ENCODE measurements at regions not wholly inside any gene's neighbourhood (a gene's known extent, or its start where the extent isn't known, plus 50 kb on each side); places are given as distances from the start of the nearest gene placed in this dataset.
"Not testable (repeated sequence)": the region's sequence is repeated elsewhere in the genome, so short reads cannot be mapped to it uniquely, and the experiment has no call there.

DNA sequence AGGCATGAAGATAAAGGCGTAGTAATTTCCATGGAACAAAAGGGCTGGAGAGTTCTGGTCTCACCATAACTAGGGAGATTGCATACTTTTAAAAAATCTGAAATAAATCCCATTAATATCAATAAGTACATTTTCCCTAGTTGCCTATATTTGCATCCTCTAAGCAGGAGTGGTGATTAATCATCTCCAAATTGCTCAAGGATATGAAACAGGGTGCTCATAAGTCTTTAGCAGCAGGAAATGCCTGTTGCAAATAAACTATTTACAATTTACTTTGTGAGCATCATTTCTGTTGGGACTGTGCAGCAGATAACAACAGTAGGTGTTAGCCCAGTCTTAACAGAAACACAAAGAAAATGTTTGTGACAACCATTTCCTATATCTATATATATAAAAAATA is 92.4 kb upstream of the TMEM178A start:
- DNase-seq (ENCODE audit: low read depth) = no peak

DNA sequence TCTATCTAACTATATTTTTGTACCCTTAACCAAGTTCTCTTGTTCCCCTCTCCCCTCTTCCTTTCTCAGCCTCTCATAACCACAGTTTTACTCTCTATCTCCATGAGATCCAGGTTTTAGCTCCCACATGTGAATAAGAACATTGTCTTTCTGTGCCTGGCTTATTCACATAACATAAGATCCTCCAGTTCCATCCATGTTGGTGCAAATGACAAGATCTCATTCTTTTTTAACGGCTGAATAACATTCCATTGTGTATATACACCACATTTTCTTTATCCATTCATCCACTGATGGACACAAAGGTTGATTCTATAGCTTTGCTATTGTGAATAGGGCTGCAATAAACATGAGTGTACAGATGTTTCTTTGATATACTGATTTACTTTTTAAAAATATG is 83.9 kb upstream of the TMEM178A start:
- no peak for DNase-seq (ENCODE audit: low read depth)

DNA sequence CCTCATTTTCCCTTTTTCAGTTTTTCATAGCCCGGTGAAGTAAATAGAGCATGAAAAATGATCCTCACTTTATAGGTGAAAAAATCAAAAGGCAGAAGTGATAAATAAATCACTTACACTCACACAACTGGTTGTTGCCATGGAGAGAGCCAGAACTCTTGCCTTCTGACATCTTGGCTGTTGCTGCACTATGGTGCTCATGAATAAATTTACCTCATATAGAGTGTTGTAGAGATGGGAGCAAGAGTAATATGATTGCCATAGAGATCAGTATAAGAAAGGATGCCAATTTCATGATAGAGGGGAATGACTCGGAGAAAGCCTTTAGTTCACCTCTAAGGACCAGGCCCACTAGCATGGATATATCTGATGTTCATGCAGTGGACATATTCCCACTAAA is 82.5 kb upstream of the TMEM178A start:
- DNase-seq (ENCODE audit: low read depth) = no peak

DNA sequence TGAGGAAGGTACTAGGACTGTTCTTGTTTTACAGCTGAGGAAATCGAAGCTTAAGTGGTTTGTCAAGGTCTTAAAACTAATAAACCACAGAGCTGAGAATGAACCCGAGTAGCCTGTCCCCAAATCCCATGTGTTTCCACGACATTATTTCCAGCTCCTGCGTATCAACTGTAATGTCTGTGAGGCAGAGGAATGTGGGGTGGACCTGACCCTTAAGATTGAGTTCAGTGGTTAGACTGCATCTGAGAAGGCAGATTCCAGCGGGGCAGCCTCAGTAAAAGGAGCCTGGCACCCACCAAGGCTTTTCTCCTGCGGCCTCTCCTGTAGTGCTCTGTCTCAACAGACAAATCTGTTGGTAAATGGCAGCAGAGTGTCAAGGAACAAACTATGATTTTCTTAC is 81.9 kb upstream of the TMEM178A start:
- DNase-seq (ENCODE audit: low read depth) = no peak

DNA sequence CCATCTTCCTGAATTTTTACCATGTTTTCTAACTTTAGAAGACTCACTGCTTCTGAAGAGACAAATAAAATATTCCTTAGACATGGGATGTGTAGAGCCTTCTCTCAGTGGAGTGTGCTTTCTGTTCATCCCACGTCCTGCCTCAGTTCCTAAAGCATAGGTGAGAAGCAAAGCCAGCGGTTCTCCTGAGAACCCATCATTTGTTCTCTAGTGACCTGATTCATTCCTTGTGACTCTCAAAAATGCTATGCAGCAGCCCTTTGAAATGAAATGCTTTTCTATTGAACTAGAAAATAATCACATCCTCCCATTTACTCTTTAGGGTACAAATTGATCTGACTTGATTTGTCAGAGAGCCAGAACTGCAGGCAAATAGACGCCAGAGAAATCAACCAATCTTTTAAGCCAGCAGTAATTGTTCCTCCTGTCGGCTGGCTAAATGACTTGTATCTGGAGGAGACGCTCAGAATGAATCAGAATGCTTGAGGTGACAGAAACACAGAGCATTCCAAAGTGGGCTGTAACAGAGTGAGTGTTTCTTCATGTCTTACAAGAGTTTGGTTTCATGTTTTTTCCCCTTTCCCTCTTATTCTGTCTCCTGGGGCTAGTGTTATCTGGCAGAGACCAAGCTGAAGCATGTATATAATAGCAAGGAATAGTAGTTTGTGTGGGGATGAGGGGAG is 81.3 kb upstream of the TMEM178A start:
- DNase-seq (ENCODE audit: low read depth) = peak; percentile 29

DNA sequence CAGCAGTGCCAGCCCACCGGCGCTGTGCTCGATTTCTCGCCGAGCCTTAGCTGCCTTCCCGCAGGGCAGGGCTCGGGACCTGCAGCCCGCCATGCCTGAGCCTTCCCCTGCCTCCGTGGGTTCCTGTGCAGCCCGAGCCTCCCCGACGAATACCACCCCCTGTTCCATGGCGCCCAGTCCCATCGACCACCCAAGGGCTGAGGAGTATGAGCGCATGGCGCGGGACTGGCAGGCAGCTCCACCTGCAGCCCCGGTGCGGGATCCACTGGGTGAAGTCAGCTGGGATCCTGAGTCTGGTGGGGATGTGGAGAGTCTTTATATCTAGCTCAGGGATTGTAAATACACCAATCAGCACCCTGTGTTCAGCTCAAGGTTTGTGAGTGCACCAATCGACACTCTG is 80.2 kb upstream of the TMEM178A start:
- DNase-seq (ENCODE audit: low read depth) = not testable (repeated sequence)

DNA sequence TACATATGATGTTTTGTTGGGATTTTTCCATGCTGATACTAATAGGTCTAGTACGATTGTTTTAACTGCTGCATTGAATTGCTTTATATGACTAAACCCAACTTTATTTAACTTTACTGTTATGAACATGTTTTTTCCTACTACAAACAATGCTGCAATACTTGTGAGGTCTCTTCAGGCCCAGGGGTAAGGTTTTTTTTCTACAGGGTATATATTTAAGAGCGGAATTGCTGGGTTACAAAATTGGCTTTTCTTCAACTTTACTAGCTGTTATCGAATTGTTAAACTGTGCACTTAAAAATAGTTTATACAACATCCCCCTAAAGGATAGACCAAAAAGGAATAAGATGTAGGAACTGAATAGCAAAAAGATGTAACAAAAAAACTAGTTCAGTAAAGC is 78.5 kb upstream of the TMEM178A start:
- DNase-seq (ENCODE audit: low read depth) = no peak

DNA sequence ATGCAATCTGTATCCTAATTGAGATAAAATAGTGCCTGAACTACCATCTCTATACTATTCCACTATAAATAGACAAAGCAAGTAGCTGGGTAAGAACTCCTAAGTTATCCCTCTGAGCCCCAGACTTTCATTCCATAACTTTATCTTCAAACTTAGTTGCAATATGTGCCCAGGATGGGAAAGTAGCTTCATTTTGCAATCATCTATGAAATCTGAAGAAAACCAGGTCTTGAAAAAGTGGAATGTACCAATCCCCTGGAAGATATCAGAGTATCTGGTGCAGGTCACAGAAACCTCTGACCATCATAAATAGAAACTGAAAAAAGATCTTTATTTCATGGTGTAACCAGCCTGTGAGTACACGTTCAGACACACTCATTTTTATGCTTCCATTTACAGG is 78.1 kb upstream of the TMEM178A start:
- DNase-seq (ENCODE audit: low read depth) = no peak

DNA sequence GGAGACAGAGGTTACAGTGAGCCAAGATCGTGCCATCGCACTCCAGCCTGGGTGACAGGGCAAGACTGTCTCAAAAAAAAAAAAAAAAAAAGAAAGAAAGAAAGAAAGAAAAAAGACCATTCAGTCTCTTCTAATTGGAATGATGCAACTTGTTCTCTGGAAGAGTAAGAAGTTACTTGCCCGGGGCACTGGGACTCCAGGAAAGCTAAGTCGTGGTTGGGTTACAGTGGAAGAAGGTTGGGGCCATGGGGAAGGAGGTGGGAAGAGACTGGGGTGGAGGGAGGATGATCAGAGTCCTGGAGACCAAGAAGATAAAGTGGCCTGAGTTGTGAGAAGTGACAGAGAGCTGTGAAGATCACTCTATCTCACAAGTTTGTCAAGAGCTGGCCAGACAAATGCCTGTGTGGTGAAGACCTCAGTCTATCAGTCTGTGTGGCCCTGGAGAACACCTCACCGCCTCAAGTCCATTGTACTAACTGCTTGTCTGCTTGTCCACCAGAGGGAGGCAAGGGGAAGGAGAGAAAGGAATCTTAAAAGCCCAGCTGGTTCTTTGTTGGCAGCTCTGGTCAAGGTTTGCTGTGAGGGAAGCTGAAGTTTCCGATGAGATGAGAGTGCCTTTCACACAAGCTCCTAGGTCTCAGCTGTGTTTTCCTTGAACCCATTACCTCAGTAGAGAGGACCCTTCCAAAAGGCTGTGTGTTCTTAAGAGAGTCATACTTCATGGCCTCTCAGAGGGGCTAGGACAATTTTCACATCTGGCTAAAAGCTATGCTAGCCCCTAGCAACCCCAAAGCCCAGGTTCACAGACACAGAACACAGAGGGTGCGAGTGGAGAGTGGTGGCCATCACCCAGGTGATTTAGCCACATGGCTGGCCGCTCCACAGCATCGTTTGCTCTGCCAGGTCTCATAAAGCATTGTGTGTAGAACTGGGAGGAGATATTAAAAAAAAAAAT is 72.0 kb upstream of the TMEM178A start:
- peak; percentile 73 for DNase-seq (ENCODE audit: low read depth)

DNA sequence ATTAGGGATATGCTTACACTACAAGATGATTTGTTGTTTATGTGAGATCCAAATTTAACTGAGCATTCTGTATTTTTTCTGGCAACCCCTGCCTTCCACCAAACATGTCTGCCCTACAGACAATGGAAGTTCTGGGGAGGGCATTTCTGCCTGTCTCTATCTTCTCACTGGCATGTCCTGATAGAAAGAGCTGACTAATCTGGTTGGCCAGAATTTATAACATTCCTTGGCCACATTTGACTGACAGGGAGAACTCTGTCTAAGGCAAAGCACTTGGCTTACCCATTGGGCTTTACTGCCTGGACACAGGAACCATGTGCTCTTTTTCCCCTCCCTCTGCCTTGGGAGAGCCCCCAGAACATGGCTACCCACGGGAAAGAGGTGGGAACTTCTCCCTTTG is 70.6 kb upstream of the TMEM178A start:
- DNase-seq (ENCODE audit: low read depth) = no peak

DNA sequence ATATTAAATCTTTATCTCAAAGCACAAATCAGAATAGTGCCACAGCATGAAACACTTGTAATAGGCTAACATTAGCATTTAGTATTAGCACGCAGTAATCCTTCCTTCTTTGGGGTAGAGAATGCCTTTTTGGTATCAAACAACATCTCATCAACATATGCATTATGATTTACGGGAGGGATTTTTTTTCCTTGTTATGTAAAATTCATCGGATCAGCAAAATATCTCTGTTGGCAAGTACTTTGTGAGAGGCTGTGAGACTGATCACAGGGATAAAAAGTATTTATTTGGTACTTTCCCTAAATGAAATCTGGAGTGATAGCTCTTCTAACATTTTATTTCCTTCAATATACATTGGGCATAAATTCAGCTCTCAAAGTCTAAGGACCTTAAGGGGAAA is 68.4 kb upstream of the TMEM178A start:
- DNase-seq (ENCODE audit: low read depth) = no peak

DNA sequence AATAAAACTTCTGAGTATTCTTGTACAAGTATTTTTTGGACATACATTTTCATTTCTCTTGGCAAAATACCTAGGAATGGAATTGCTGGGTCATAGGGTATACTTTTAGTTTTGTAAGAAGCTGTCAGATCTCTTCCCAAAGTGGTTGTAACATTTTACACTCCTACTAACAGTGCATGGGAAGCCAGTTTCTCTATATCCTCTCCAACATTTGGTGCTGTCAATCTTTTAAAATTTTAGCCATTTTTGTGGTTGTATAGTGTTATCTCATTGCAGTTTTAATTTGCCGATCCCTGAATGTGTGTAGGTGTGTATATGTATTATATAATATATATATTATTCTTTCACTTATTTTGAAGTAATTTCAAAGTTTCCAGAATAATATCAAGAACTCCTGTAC is 63.1 kb upstream of the TMEM178A start:
- DNase-seq (ENCODE audit: low read depth) = no peak

DNA sequence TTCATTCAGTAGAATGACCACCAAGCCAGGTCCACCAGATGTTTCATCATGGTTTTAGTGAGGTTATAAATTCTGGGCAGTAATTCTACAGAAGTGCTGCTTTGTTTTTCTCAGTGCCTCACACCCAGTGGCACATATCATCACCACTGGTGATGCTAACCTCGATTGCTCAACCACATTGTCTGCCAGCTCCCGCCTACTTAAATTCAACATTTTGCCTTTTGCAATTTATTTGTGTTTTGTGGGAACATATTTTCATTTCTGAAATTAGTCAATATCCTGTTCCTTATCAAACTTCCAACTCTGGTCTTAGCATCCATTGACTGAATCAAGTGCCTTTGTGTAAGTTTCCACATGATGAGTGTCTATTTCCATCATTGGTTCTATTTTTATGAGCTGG is 62.3 kb upstream of the TMEM178A start:
- DNase-seq (ENCODE audit: low read depth) = no peak

DNA sequence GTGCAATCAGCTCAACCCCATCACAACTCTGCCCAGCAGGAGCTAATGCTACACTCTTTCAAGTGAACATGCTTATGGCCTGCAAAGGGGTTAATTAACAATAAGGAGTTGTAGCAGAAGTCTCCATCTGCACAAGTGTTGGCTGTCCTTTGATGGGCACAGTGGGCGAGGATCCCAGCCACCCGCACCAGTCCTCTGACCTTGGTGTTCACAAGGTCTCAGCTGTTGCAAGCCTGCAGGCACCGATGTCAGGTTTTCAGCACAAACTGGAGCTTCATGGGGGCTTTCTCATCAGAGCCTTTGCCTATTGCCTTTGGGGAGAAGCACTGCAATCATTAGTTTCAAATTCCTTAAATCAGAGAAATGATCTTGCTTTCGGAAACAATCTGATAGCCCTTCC is 60.9 kb upstream of the TMEM178A start:
- DNase-seq (ENCODE audit: low read depth) = no peak

DNA sequence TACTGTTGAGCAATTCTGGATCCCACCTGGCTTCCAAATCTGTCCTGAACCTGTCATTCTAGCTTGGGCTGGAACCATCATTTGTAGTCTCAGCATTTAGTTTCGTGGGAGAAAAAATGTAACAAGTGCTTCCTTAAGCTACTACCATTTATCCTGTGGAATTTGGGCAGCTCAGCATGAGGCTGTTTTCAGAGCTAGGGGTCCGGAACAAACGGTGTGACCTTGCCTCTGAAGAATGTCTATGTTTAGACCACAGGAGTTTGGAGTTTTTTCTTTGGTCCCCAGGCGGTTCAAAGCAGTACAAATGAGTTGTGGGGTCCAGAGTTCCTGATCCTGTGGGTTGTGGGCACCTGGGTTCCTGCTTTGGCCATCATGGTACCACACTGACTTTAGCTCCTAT is 59.1 kb upstream of the TMEM178A start:
- DNase-seq (ENCODE audit: low read depth) = peak; percentile 63

DNA sequence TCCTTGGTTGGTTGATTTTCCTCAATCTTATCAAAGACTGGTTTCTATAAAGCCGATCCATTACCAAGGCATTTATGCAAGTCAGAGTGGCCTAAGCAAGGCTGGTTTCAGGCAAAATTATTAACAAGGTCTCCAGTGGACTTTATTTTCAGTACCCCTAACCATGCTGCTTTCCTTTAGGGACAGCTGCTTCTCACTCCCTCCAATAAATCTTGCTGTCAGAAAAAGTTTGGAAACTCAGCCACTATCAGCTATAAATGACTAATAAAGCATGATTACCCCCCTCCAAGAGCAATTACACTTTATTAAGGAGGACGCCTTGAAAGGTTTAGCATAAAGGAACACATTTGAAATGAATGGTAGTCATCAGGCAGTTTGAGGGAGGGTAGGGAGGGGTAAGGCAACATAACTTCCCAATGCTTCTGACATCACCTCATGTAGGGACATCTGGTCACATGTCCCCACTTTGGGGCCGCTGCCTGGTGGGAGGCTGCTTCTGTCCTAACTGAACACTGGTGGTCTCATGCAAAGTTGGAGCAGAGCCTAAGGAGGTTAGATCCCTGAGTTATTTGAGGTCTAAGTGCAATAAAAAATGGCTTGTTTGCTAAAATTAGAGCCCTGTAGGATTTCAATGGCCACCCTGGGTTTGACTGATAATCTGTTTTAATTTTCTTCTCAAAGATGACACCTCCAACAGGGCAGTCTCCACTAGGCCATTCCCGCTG is 58.0 kb upstream of the TMEM178A start:
- no peak for DNase-seq (ENCODE audit: low read depth)

DNA sequence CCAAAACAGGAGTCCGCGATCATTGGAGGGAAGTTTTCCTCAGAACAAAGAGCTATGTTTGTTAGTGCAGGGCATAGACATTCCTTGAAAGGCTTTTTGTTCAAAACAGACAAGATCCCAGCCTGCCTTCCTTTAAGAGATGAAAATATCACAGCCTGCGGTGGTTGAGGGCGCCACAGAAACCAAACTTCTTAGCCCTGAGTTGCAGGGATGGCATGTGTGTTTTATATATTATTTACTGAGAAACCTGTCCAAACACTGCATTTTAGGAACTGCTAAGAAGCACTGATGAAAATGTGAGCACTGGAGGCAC is 57.5 kb upstream of the TMEM178A start:
- no peak for DNase-seq (ENCODE audit: low read depth)

DNA sequence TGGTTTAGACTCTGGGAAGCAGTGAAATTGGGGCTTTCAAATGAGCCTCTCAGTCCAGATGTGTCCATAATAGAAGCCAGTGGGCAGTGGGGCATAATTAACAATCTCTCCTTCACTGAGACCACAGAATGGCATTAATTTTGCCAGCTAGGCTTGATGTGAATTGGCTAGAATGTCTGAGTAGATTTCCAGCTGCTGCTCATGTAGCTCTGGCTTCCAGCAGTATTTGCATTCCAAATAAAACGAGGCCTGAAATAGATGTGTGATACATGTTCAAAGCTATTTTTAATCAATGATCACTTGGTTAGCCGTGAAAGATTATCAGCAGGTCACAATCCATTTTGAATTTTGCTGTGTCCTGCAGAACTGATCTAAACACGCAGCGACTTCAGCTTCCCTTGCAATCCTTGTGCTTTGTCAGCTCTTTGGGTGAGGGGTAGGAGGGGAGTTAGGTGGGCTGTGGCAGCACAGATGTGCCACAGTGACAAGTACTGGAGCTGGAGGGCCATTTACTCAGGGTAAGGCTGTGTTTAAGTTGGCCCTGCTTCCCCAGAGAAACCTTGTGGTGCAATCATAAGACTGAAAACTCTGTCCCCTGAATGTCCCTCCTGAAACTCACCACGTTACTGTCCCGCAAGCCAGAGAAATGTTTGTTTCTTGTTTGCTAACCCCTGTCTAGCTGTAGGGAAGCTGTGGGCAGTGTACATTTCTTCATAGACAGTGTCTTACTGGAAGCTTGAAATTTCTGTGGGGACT is 56.9 kb upstream of the TMEM178A start:
- no peak for DNase-seq (ENCODE audit: low read depth)

DNA sequence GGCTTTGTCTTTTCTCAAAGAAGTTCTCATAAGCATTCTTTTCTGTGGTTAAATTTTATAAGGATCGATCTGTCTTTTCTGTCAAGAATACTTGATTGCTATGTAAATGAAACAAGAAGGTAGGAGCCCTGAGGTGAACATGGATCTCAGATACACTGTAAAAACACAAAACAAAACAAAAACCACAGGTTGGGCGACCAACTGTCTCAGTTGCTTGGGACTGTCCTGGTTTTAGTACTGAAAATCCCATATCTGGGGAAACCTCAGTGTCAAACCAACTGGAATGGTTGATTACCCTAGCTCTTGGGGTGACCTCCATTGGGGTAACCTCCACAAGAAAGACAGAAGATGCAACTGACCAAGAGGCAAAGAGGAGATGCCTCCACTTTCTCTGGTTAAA is 55.8 kb upstream of the TMEM178A start:
- DNase-seq (ENCODE audit: low read depth) = no peak

DNA sequence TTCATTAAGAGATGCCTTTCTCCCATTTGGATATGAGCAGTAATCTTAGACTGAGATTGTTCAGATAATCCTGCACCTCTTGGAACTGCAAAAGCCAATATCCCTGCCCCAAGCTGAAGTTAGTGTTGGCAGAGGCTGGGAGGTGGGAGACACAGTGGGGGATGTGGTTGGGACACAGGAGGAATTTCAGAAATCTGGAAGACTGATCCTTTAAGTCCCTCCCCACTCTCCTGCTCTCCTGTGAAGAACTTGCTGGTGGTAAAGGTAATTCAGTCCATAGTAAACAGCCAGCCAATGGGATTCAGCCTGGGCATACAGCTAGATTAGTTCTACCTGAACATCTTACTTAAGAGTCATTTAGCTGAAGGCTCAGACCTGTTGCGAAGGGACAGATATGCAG is 50.0 kb upstream of the TMEM178A start:
- DNase-seq (ENCODE audit: low read depth) = no peak
